WERI-Rb-1 (cell line): ENCODE measurements at regions not wholly inside any gene's neighbourhood (a gene's known extent, or its start where the extent isn't known, plus 50 kb on each side); places are given as distances from the start of the nearest gene placed in this dataset.

Source experiments
- DNase-seq: peaks from one replicate; pipeline ENCODE4 v3.0.0-alpha.2; 2020
- H3K27ac ChIP-seq: fragments of 250-450 bp; sonication (Bioruptor Pico); 2 replicates; pipeline ENCODE4 v1.5.1; 2020; ENCODE audit warnings: mild to moderate bottlenecking, moderate library complexity
- H3K27me3 ChIP-seq: fragments of 250-450 bp; sonication (Bioruptor Pico); 2 replicates; pipeline ENCODE4 v1.5.1; 2021; ENCODE audit warnings: mild to moderate bottlenecking, low read depth, moderate library complexity; ENCODE audit not compliant: insufficient read depth, severe bottlenecking
- H3K36me3 ChIP-seq: fragments of 250-450 bp; sonication (Bioruptor Pico); 2 replicates; pipeline ENCODE4 v1.5.1; 2020; ENCODE audit warnings: mild to moderate bottlenecking, moderate library complexity
- H3K4me3 ChIP-seq: 2 replicates; pipeline ENCODE4 v1.5.1; 2011; ENCODE audit warnings: low read depth, mild to moderate bottlenecking, control low read depth, low read length
- H3K9me3 ChIP-seq: fragments of 250-450 bp; sonication (Bioruptor Pico); 2 replicates; pipeline ENCODE4 v1.5.1; 2021; ENCODE audit warnings: mild to moderate bottlenecking, moderate library complexity; ENCODE audit not compliant: severe bottlenecking
- CTCF ChIP-seq: IDR thresholded peaks from 2 replicates; pipeline ENCODE4 v1.5.1; 2011; ENCODE audit warnings: low read depth, mild to moderate bottlenecking, control low read depth, inconsistent platforms, low read length

DNA sequence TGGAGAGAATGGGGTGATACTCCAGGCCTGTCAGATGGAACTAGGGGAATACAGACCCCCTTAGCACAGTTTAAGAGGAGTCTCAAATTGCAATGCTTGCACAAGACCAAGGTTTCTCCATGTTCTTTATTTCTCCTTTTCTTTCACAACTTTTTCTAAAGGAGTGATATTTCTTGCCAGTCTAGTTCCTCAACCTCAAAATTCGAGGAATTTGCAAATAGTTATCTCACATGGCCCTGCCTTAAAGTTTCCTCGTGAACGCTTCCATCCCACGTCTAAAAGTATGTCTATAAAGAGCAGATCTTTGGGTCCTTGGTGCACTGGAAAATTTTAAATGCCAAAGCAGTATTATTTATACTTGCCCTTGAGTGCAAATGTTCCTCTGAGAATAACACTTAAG is 373.8 kb upstream of the KLF4 start:
- DNase-seq: no peak
- no peak overlapping the region for H3K4me3 ChIP-seq
- H3K9me3 ChIP-seq: peaks cover 5% of the 10 kb centered on the region
- no peak for TF ChIP-seq CTCF
- H3K36me3 ChIP-seq: no peaks in the 10 kb centered on the region
- H3K27ac ChIP-seq: no peak overlapping the region
- H3K27me3 ChIP-seq: peaks cover 61% of the 10 kb centered on the region

DNA sequence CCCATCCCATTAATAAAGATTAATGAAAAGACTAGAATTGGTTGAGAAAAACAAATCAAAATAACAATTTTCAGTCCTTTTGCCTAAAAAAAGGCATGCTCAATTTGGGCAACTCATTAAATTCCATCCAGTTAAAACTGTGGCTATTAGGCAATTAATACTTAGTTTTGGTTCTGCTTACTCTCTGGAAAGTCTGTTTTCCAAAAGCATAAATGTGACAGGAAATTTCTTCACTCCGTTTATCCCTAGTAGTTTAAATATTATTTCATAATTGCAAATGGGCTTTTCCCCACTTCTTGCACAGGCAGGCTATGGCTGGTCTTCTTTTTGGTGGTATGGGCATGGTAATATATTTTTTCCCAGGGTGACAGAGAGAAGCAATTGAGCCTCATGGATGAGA is 373.3 kb upstream of the KLF4 start:
- H3K9me3 ChIP-seq: peaks cover 5% of the 10 kb centered on the region
- no peak overlapping the region for H3K4me3 ChIP-seq
- no peak overlapping the region for H3K27ac ChIP-seq
- H3K36me3 ChIP-seq: no peaks in the 10 kb centered on the region
- no peak for DNase-seq
- peaks cover 61% of the 10 kb centered on the region for H3K27me3 ChIP-seq
- TF ChIP-seq CTCF: no peak

DNA sequence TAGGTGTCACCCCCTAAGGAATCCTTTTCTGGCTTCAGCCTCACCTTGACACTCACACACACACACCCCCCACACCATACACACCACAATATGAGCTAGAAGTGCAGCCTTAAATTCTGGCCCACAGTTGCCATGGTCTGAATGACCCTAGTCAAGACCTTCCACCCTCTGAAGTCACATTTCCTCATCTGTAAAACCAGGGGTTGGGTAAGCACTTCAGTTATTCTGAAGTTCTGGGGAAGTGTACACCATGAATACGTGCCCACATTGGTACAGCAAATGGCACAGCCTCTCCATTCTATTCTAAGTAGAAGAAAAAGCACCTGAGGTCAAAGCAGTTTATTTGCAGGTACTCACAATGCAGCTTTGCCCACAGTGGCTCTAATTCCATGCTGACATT is 372.8 kb upstream of the KLF4 start:
- no peak for DNase-seq
- Histone ChIP-seq H3K9me3 (peaks cover 5% of the 10 kb centered on the region), H3K27me3 (peaks cover 61% of the 10 kb centered on the region), H3K36me3 (no peaks in the 10 kb centered on the region), H3K27ac (no peak overlapping the region), H3K4me3 (no peak overlapping the region)
- TF ChIP-seq CTCF: no peak

GRCh38 chr9:107861075-107861474 is 371.5 kb upstream of the KLF4 start:
- H3K27ac ChIP-seq: no peak overlapping the region
- H3K27me3 ChIP-seq: peaks cover 64% of the 10 kb centered on the region
- no peaks in the 10 kb centered on the region for H3K36me3 ChIP-seq
- peak; percentile 18; the same call in 1 of the 2 replicates for TF ChIP-seq CTCF
- peaks cover 5% of the 10 kb centered on the region for H3K9me3 ChIP-seq
- no peak for DNase-seq
- no peak overlapping the region for H3K4me3 ChIP-seq

- Histone ChIP-seq H3K36me3 (no peaks in the 10 kb centered on the region), H3K27me3 (peaks cover 60% of the 10 kb centered on the region), H3K9me3 (peaks cover 9% of the 10 kb centered on the region), H3K27ac (no peak overlapping the region), H3K4me3 (no peak overlapping the region)
- no peak for DNase-seq
- TF ChIP-seq CTCF: no peak
These were observed 368.7 kb upstream of the KLF4 start for GRCh38 chr9:107858260-107858659.

- H3K4me3 ChIP-seq: no peak overlapping the region
- no peak for DNase-seq
- TF ChIP-seq CTCF: no peak
- H3K27me3 ChIP-seq: peaks cover 62% of the 10 kb centered on the region
- no peaks in the 10 kb centered on the region for H3K36me3 ChIP-seq
- H3K9me3 ChIP-seq: peaks cover 9% of the 10 kb centered on the region
- H3K27ac ChIP-seq: no peak overlapping the region
These were observed 367.1 kb upstream of the KLF4 start for GRCh38 chr9:107856633-107857032.
